Panc1 (cell line): ENCODE measurements at regions not wholly inside any gene's neighbourhood (a gene's known extent, or its start where the extent isn't known, plus 50 kb on each side); places are given as distances from the start of the nearest gene placed in this dataset.

Experiments
- ATAC-seq: fragments of 200-7000 bp; cut with Tn5 transposase; 2 replicates; pipeline ENCODE4 v1.9.1; 2020; ENCODE audit warnings: mild to moderate bottlenecking, moderate library complexity
- BruUV-seq: library from RNA; stranded (reverse); fragments of 400-500 nt; replicated peaks from 2 replicates; lab custom pipeline; 2021; lab: Mats Ljungman, UMichigan
- CTCF ChIA-PET: fragments of 300-600 bp; sonication (Branson Sonifier 250); formaldehyde crosslinking; loops from one replicate; lab custom pipeline; 2022; ENCODE audit warnings: antibody characterized with exemption; lab: Charles Lee
- POLR2A ChIA-PET: fragments of 300-600 bp; sonication (Branson Sonifier 250); formaldehyde crosslinking; loops from one replicate; lab custom pipeline; 2022; ENCODE audit warnings: antibody characterized with exemption; lab: Charles Lee
- DNase-seq: peaks from one replicate; pipeline ENCODE4 v3.0.0-alpha.2; 2010; ENCODE audit warnings: low read depth, low spot score
- H3K27ac ChIP-seq: 2 replicates; pipeline ENCODE4 v1.5.1; 2011; ENCODE audit warnings: mild to moderate bottlenecking, low read length, inconsistent platforms
- H3K27me3 ChIP-seq: fragments of 200-500 bp; sonication (Bioruptor generic); 2 replicates; pipeline ENCODE4 v1.6.0; 2014; ENCODE audit warnings: low read length, inconsistent platforms; ENCODE audit not compliant: control insufficient read depth, insufficient read depth
- H3K36me3 ChIP-seq: fragments of 200-500 bp; sonication (Bioruptor generic); 2 replicates; pipeline ENCODE4 v1.5.1; 2014; ENCODE audit warnings: inconsistent platforms, mild to moderate bottlenecking, low read length, moderate library complexity; ENCODE audit not compliant: control insufficient read depth, insufficient read depth
- H3K4me1 ChIP-seq: 2 replicates; pipeline ENCODE4 v1.5.1; 2011; ENCODE audit warnings: inconsistent platforms, mild to moderate bottlenecking, low read length, moderate library complexity; ENCODE audit not compliant: control insufficient read depth, insufficient read depth
- H3K4me3 ChIP-seq, 2 experiments: 2 replicates each; pipeline ENCODE4 v1.5.1; 2011 to 2012; ENCODE audit warnings: low read depth in 2 of 2, low read length in 2 of 2, mild to moderate bottlenecking in 2 of 2, inconsistent platforms in 1 of 2, moderate library complexity in 1 of 2
- H3K9me3 ChIP-seq: fragments of 200-500 bp; sonication (Bioruptor generic); 2 replicates; pipeline ENCODE4 v1.5.1; 2014; ENCODE audit warnings: low read depth, mild to moderate bottlenecking, inconsistent platforms, low read length, moderate library complexity; ENCODE audit not compliant: control insufficient read depth, insufficient read depth
- POLR2AphosphoS5 ChIP-seq: IDR thresholded peaks from 2 replicates; pipeline ENCODE4 v1.6.1; 2012; ENCODE audit warnings: mild to moderate bottlenecking, low read depth, low read length, moderate library complexity
- SIN3A ChIP-seq: IDR thresholded peaks from 2 replicates; pipeline ENCODE4 v1.6.1; 2012; ENCODE audit warnings: low read depth, mild to moderate bottlenecking, low read length, moderate library complexity, borderline replicate concordance; ENCODE audit not compliant: insufficient read depth
- TCF7L2 ChIP-seq: IDR thresholded peaks from 2 replicates; pipeline ENCODE4 v1.6.1; 2011; ENCODE audit warnings: mild to moderate bottlenecking, low read depth, low read length, inconsistent platforms
- in situ Hi-C: cut with HindIII; loops from 2 replicates; pipeline ENCODE4 v1.10.0; 2016; ENCODE audit warnings: low sequenced_read_pairs, low pct_unique_long_range_greater_than_20kb
- intact Hi-C: fragments of 100-400 bp; cut with micrococcal nuclease; formaldehyde crosslinking; loops from one replicate; pipeline ENCODE4 v1.10.0; 2022; ENCODE audit not compliant: unreplicated experiment
- TF ChIP-seq, protein P1 (sequence below), 2 experiments: IDR thresholded peaks; 2 replicates each; pipeline ENCODE4 v1.6.1; 2011 to 2012; ENCODE audit warnings: low read depth in 2 of 2, control low read depth in 1 of 2, low read length in 1 of 2, mild to moderate bottlenecking in 1 of 2, moderate library complexity in 1 of 2; ENCODE audit not compliant: insufficient read depth in 1 of 2
- TF ChIP-seq, protein P2 (sequence below): fragments of 450-650 bp; IDR thresholded peaks from 2 replicates; pipeline ENCODE4 v1.5.1; 2017; ENCODE audit warnings: mild to moderate bottlenecking

DNA sequence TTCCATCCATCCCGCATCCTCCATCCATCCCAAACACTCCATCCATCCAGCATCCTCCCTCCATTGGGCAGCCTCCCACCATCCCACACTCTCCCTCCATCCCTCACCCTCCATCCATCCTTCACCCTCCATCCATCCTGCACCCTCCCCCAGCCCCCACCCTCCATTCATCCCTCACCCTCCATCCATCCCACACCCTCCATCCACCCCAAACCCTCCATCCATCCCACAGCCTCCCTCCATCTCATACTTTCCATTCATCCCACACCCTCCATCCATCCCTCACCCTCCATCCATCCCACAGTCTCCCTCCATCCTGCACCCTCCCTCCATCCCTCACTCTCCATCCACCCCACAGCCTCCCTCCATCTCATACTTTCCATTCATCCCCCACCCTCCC is 60.4 kb downstream of the FOXI2 start:
- POLR2A ChIA-PET = no interaction called here
- Histone ChIP-seq H3K4me1 (no peaks in the 10 kb centered on the region), H3K36me3 (no peaks in the 10 kb centered on the region), H3K9me3 (no peaks in the 10 kb centered on the region), H3K27me3 (0 out of 2 replicates have a peak, but pooled peaks cover 1% of the 10 kb centered on the region), H3K27ac (no peak overlapping the region), H3K4me3 (no peak overlapping the region)
- CTCF ChIA-PET = no interaction called here
- ATAC-seq (peak; percentile 70; the same call in 1 of the 2 replicates), DNase-seq (no peak)
- no TSS peak for BruUV-seq
- in situ Hi-C loops (no loop called here), intact Hi-C loops (no loop called here)
- TF ChIP-seq, protein P1, sequence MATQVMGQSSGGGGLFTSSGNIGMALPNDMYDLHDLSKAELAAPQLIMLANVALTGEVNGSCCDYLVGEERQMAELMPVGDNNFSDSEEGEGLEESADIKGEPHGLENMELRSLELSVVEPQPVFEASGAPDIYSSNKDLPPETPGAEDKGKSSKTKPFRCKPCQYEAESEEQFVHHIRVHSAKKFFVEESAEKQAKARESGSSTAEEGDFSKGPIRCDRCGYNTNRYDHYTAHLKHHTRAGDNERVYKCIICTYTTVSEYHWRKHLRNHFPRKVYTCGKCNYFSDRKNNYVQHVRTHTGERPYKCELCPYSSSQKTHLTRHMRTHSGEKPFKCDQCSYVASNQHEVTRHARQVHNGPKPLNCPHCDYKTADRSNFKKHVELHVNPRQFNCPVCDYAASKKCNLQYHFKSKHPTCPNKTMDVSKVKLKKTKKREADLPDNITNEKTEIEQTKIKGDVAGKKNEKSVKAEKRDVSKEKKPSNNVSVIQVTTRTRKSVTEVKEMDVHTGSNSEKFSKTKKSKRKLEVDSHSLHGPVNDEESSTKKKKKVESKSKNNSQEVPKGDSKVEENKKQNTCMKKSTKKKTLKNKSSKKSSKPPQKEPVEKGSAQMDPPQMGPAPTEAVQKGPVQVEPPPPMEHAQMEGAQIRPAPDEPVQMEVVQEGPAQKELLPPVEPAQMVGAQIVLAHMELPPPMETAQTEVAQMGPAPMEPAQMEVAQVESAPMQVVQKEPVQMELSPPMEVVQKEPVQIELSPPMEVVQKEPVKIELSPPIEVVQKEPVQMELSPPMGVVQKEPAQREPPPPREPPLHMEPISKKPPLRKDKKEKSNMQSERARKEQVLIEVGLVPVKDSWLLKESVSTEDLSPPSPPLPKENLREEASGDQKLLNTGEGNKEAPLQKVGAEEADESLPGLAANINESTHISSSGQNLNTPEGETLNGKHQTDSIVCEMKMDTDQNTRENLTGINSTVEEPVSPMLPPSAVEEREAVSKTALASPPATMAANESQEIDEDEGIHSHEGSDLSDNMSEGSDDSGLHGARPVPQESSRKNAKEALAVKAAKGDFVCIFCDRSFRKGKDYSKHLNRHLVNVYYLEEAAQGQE (IDR thresholded peaks at IDR 0.05; ENCODE audit: insufficient read depth in 1 of 2, low read depth in 2 of 2, low read length in 1 of 2) = no peak
- TF ChIP-seq TCF7L2 = no peak
- TF ChIP-seq POLR2AphosphoS5 = no peak
- TF ChIP-seq SIN3A = no peak
- TF ChIP-seq, protein P2, sequence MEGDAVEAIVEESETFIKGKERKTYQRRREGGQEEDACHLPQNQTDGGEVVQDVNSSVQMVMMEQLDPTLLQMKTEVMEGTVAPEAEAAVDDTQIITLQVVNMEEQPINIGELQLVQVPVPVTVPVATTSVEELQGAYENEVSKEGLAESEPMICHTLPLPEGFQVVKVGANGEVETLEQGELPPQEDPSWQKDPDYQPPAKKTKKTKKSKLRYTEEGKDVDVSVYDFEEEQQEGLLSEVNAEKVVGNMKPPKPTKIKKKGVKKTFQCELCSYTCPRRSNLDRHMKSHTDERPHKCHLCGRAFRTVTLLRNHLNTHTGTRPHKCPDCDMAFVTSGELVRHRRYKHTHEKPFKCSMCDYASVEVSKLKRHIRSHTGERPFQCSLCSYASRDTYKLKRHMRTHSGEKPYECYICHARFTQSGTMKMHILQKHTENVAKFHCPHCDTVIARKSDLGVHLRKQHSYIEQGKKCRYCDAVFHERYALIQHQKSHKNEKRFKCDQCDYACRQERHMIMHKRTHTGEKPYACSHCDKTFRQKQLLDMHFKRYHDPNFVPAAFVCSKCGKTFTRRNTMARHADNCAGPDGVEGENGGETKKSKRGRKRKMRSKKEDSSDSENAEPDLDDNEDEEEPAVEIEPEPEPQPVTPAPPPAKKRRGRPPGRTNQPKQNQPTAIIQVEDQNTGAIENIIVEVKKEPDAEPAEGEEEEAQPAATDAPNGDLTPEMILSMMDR = no peak

DNA sequence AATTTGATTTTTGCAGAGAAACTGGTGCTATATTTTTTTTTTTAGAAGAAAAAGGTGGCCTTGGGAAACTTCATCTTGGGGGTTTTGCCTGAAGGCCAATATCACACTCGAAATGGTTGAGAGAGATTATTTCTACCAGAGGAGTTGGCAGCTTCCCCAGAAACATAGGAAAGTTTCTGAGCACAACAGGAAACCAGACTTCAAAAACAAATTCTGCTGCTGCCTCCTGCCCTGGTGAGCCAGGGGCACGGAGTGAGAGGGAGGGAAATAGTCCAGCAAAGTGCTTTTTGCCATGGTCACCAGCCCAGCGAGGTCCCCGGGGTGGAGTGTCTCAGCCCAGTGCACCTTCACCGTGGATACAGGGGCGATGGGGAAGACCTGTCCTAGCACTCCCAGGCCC is 61.1 kb downstream of the FOXI2 start:
- ChIA-PET CTCF (interaction anchor here (0.7 kb wide), 1 partner anchor 261 kb away, joined by 5 read pairs; no protein-coding TSS in a partner anchor), POLR2A (no interaction called here)
- no peaks in the 10 kb centered on the region for H3K4me1 ChIP-seq
- no peak overlapping the region for H3K27ac ChIP-seq
- H3K36me3 ChIP-seq = no peaks in the 10 kb centered on the region
- TF ChIP-seq TCF7L2 (no peak), SIN3A (no peak)
- intact Hi-C loops = no loop called here
- in situ Hi-C loops = no loop called here
- H3K27me3 ChIP-seq = 0 out of 2 replicates have a peak, but pooled peaks cover 5% of the 10 kb centered on the region
- H3K4me3 ChIP-seq = no peak overlapping the region
- DNase-seq = no peak
- H3K9me3 ChIP-seq = no peaks in the 10 kb centered on the region
- BruUV-seq = no TSS peak
- no peak for ATAC-seq

DNA sequence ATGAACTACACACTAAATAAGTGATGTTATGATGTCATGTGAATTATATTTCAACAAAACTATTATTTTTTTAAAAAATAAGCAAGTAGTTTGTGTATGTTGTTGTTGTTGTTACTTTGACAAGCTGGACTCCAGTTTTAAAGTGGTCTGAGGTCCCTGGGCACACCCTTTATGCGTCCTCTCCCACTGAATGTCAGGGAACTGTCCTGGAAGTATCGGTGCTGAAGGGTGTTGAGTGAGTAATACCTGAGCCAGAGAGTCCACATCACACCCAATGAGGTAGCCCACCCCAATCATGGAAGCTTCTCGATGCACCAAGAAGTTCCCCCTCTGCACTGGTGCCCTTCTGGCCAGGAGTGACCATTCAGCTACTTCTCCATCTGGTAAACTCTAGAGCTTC is 64.3 kb downstream of the FOXI2 start:
- ChIA-PET POLR2A (no interaction called here), CTCF (no interaction called here)
- H3K4me1 ChIP-seq = no peaks in the 10 kb centered on the region
- peaks cover 14% of the 10 kb centered on the region for H3K27me3 ChIP-seq
- ATAC-seq (no peak), DNase-seq (no peak)
- H3K9me3 ChIP-seq = no peaks in the 10 kb centered on the region
- H3K36me3 ChIP-seq = no peaks in the 10 kb centered on the region
- BruUV-seq = no TSS peak
- in situ Hi-C loops (no loop called here), intact Hi-C loops (no loop called here)
- no peak overlapping the region for H3K27ac ChIP-seq
- no peak overlapping the region for H3K4me3 ChIP-seq
- TF ChIP-seq POLR2AphosphoS5 (no peak), SIN3A (no peak)
- TF ChIP-seq, protein P1 (IDR thresholded peaks at IDR 0.05; ENCODE audit: insufficient read depth in 1 of 2, low read depth in 2 of 2, low read length in 1 of 2) = 0 out of 4 replicates have a peak, but pooled peaks have one; percentile 28 to 31
